ENCODE measurements at regions not wholly inside any gene's neighbourhood (a gene's known extent, or its start where the extent isn't known, plus 50 kb on each side); places are given as distances from the start of the nearest gene placed in this dataset.
"Not testable (repeated sequence)": the region's sequence is repeated elsewhere in the genome, so short reads cannot be mapped to it uniquely, and the experiment has no call there.

DNA sequence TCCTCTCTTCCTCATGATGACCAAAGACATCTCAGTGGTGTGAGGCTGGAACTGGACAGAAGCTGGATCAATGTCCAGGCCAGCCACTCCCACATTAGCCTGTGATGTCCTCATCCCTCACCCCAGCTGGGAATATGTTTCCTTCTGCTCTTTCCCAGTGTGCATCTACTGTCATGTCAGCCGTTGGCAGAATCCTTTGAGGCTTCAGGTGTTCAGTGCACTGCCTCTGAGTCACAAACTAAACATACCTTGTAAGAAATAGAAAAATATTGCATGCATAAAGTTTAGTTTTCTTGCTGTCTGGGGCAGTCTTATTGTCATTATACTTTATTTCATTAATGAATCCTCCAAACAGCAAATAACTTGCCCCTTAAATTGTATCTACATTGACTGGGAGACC is 161.6 kb upstream of the RASGRP1 start:
- no peak for FAIRE-seq
- DNase-seq (ENCODE audit: insufficient read length, low spot score), result no peak

- FAIRE-seq (no peak), DNase-seq (ENCODE audit: insufficient read length, low spot score) (no peak)
These were observed 168.7 kb upstream of the RASGRP1 start for GRCh38 chr15:38733331-38733730.

GRCh38 chr15:38740206-38740605 is 175.6 kb upstream of the RASGRP1 start:
- DNase-seq (ENCODE audit: insufficient read length, low spot score) (no peak), FAIRE-seq (no peak)

DNA sequence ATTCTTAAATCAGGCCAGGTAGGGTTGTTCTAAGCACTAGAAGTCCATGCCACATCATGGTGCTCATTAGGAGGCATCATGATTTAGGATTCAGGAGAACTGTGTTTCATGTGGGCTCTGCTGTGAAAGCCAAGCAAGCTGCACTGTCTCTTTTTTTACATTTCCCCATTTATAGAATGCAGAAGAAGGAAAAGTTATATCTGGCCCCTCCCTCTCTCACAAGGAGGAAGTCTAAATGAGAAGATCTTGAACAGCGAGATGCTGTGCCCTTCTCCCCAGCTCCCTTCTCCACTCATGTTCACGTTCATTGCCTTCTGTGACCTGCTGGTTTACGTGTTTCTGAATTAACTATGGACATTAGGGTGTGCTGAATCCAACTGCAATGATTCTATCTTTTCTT is 178.5 kb upstream of the RASGRP1 start:
- no peak for DNase-seq (ENCODE audit: insufficient read length, low spot score)
- FAIRE-seq, result no peak

DNA sequence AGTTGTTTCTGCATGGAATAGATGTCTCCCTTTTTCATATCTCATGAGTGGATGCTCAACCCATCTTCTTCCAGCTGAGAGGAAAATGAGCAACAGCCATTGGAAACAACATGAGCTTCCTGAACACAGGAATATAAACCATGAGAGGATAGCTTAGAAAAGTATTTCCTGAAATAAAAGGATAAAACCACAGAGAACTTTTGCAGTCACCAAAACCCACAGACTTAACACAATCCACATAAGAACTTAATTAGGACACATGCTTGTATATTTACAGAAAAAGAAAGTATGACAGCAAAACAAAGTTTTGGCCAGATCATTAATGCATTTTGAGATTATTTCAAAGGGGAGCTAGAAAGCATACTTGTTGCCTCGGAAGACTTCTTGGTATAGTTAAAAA is 180.5 kb upstream of the RASGRP1 start:
- no peak for FAIRE-seq

DNA sequence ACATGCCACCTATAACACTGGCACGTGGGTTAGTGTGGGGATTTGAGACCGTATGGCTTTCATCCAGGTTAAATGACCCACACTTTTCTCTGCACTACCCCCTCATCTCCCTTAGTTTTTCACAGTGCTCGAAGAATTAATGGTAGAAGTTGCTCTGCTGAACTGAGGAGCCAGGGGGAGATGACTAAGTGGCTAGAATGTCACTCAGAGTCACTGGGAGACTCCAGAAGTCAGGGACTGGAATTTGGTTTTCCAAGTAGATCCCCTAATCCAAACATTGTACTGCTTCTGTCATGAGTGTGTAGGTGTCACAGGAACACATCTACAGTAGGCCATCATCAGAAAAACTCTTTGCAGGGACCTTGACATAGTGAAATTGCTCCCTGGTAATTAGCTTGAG is 181.0 kb upstream of the RASGRP1 start:
- no peak for DNase-seq (ENCODE audit: insufficient read length, low spot score)
- no peak for FAIRE-seq

More for the DNA sequence above, 180.5 kb upstream of the RASGRP1 start:
- DNase-seq (ENCODE audit: insufficient read length, low spot score), result no peak

- FAIRE-seq (no peak), DNase-seq (ENCODE audit: insufficient read length, low spot score) (no peak)
These were observed 181.6 kb upstream of the RASGRP1 start for GRCh38 chr15:38746211-38746610.

DNA sequence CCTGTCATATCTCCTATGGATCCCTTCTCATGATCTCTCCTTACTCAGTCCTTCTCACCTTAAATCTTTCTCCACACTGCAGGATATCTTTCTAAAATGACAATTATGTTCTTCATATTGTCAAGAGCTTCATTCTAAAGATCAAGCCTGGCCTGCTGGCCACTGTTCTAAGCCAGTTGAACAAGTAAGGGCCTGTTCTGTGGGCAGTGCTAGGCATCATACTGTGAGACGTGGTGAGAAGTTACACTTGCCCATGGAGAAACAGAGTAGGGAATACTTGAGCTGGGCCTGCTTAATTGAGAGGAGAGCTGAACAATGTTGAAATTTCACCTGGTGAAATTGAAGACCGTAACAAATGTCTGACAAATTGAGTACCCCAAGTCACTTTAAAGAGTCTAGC is 184.1 kb upstream of the RASGRP1 start:
- FAIRE-seq, result no peak
- DNase-seq (ENCODE audit: insufficient read length, low spot score), result no peak

DNA sequence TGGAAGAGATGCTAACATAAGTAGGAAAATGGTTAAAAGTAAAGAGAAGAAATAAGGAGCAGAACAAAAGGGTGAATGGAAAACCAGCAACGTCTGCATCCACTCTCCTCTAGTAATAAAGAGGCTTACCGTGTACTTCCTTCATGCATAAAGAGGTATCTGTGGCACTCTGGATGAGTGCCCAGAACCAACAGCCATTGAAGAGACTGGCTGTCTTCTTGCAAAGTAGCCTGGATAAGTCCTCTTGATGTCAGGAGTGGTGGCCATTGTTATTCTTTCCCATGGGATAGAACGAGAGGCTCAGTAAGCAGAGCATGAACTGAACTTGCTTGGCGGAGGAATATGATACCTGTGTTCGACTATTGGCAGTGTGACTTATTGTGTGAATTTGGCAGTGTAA is 186.2 kb upstream of the RASGRP1 start:
- no peak for DNase-seq (ENCODE audit: insufficient read length, low spot score)
- FAIRE-seq, result no peak

DNA sequence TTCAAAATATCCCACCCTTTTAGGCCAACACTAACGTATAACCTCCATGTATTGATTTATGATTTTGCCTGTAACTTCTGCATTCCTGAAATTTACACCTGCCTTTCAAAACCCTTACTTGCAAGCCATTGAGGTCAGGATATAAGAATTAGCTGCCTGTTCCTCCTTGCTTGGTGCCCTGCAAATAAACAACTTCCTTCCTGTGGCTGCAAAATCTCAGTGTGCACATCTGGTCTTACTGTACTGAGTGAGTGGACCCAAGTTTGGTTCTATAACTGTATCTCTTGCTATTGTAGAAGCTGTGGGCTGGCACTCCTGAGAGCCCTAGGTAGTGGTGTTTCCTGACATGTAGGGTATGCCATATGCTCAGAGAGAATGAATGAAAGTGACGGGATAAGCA is 191.1 kb upstream of the RASGRP1 start:
- DNase-seq (ENCODE audit: insufficient read length, low spot score), result no peak
- FAIRE-seq, result no peak

DNA sequence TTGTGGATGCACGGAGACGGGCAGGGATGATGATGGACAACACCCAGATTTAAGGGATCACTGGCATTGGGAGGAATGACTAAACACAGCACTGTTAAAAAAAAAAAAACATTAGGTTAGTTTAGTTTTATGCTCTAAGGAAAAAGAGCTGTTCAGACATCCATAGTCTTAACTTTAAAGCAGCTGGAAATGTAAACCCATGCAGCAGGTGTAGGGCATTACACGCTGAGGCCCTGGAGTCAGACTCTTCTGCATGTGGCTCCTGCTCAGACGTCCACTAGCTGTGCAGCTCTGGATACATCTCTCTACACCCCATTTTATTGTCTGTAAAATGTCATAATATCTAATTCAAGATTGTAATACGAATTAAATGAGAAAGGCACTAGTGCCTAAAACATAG is 191.8 kb upstream of the RASGRP1 start:
- no peak for FAIRE-seq
- DNase-seq (ENCODE audit: insufficient read length, low spot score), result no peak

DNA sequence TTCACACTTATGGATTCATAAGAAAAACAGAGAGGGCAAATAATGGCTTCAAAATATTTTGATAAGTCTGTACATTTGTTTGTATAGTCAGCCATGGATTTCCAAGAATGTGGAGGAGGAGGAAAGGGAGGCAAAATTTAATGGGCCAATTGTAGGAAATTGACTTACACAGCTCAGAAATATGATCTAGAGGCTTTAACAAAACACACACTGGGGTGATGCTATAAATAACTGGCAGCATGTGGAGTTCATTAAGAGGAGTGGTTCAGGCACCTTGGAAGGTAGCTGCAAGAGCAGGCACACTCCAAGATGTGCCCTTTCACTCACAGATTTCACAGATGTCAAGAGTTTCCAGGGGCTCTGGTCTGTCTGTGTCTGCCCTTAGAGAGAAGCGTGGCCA is 193.4 kb upstream of the RASGRP1 start:
- DNase-seq (ENCODE audit: insufficient read length, low spot score), result peak; percentile 27

DNA sequence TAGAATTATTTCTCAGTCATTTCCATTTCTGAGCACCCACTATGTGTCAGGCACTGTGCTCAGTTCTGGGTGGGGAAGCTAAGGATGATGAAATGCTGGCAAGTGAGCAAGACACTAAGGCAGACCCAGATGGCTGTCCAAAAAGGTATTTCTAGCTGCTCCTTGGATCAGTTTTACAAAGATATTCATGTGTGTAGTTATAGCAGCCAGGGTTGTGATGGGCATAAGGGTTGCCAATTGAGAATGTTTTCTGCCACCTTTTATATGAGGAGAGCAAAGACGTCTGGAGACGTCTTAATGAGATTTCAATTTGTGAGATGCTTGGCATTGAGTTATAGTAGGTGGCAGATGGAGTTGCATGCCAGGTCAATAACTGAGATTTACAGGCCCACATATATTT is 197.1 kb upstream of the RASGRP1 start:
- DNase-seq (ENCODE audit: insufficient read length, low spot score) (no peak), FAIRE-seq (no peak)

More for the DNA sequence above, 193.4 kb upstream of the RASGRP1 start:
- FAIRE-seq, result no peak

DNA sequence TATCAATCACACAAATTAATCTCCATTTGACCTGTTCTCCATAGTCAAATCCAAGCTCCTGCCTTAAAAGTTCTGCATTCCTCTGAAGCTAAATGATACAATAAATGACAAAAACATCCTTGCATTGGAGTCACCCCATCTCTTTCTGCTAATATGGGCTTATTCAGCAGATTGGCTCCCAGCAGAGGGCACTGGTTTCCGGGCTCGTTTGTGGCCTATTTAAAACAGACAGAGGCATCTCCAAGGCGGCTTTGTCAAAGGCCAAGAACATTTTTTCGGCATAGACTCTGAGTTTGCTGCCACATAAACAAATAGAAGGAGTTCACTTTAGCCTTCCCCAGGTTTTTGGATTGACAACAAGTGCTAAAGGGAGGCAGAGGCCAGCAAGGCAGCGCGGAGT is 204.4 kb upstream of the RASGRP1 start:
- DNase-seq (ENCODE audit: insufficient read length, low spot score) (no peak), FAIRE-seq (no peak)

DNA sequence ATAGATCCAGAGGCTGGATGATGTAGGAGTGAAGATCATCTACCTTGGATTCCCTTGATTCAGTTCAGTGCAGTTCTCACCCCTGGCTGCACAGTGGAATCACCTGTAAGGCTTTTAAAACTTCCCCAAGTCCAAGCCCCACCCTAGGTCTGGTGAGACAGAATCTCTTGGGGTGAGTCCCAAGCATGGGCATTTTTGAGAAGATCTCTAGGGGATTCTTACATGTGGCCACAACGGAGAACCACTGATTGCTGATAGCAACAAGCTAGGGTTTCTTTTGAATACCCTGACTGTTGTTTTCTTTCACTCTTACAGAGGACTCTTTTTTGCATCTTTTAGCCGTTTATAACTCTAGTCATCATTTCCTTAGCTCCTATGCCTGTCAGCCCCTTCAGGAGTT is 204.9 kb upstream of the RASGRP1 start:
- FAIRE-seq (no peak), DNase-seq (ENCODE audit: insufficient read length, low spot score) (no peak)

DNA sequence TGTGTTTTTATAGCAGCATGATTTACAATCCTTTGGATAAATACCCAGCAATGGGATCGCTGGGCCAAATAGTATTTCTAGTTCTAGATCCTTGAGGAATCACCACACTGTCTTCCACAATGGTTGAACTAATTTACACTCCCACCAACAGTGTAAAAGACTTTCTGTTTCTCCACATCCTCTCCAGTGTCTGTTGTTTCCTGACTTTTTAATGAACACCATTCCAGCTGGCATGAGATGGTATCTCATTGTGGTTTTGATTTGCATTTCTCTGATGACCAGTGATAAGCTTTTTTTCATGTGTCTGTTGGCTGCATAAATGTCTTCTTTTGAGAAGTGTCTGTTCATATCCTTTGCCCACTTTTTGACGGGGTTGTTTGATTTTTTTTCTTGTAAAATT is 209.5 kb upstream of the RASGRP1 start:
- not testable (repeated sequence) for FAIRE-seq; DNase-seq (ENCODE audit: insufficient read length, low spot score)

DNA sequence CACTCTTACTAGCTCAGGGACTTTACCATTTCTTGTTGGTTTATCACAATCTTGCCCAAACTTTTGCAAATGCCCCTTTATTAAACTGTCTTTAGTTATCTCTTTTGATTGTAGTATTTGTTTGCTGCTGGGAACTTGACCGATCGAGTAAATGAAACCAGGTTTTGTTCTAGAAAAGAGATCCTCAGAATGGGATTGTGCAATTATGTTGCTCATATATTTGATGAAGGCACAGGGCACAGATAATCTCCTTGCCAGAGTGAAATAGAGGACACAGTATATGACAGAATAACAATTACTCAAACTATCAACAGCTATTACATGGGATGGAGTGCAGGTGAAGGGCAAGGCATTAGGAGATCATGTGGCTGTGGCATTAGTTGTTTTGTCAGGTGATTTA is 216.6 kb upstream of the RASGRP1 start:
- DNase-seq (ENCODE audit: insufficient read length, low spot score) (no peak), FAIRE-seq (no peak)

DNA sequence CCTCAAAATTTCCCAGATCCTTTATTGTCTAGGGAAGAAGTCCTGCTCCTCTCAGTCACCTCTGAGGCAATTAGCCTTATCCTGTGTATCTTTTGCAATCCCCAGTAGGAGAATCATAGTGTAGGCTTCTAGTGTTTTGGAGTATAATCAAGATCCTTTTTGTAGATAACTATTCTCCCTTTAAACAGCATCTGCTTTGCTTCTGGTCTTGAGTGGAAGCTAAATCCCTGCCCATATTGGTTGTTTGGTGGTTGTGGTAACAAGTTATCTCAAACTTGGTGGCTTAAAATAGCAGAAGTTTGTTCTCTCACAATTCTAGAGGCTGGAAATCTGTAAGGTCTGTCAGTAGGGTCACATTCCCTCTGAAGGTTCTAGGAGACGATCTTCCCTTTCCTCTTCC is 217.5 kb upstream of the RASGRP1 start:
- DNase-seq (ENCODE audit: insufficient read length, low spot score), result no peak
- FAIRE-seq, result no peak

- FAIRE-seq (no peak), DNase-seq (ENCODE audit: insufficient read length, low spot score) (no peak)
These were observed 224.3 kb upstream of the RASGRP1 start for GRCh38 chr15:38788918-38789317.

GRCh38 chr15:38789566-38789965 is 225.0 kb upstream of the RASGRP1 start:
- FAIRE-seq, result no peak
- DNase-seq (ENCODE audit: insufficient read length, low spot score), result no peak

- DNase-seq (ENCODE audit: insufficient read length, low spot score), result no peak
- FAIRE-seq, result no peak
These were observed 228.7 kb upstream of the RASGRP1 start for GRCh38 chr15:38793206-38793810.

DNA sequence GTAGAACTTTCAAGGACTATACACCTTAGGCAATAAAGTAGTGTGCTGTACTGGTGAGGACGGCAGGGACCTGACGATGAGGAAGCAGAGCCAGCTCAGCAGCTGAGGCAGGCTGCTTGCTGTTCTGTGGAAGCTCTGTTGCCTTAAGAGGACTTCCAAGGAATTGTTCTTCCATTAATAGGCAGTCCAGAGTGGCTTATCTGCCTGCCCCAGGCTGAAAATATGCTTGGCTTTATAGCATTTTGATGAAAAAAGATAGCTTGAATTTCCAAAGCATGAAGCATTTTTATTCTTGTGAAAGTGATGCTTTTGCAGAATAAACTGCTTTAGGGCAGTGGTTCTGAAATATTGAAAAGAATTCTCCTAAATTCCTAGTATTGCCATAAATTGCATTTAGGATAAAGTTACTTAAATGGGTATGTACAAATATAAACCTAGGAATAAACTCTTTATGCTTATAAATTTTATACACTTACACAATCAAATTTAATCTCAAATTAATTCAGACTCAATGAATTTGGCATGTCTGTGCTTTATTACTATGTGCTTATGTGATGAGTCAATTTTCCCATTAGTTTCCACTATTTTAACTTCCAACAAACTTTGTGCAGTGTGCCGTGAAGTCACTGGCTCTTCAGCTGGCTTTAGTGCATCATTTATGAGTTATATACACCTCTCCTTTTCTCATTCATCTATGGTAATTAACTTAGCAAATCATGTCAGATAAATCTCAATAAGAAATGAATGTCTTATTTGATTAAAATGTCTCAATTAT is 231.0 kb upstream of the RASGRP1 start:
- FAIRE-seq, result no peak
- DNase-seq (ENCODE audit: insufficient read length, low spot score), result no peak

DNA sequence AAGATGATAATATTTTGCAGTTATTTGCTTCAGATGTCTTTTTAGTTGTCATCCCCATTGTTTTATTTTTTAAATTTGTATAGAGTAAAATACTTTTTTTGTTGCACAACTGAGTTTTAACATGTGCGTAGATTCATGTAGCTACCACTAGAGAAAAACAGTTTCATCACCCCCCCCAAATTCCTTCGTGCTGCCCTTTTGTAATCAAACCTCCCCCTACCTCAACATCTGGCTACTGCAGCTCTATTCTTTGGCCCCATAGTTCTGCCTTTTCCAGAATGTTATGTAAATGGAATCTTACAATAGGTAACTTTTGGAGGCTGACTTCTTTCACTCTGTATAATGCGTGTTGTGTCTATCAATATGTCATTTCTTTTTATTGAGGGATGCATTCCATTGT is 232.0 kb upstream of the RASGRP1 start:
- DNase-seq (ENCODE audit: insufficient read length, low spot score) (no peak), FAIRE-seq (no peak)

Measured in HTR-8/SVneo (cell line).